SW 1271 (cell line): ENCODE measurements at regions not wholly inside any gene's neighbourhood (a gene's known extent, or its start where the extent isn't known, plus 50 kb on each side); places are given as distances from the start of the nearest gene placed in this dataset.
"Not testable (repeated sequence)": the region's sequence is repeated elsewhere in the genome, so short reads cannot be mapped to it uniquely, and the experiment has no call there.

Experiments
- DNase-seq, 2 experiments: peaks; one replicate each; lab custom pipeline; 2025; lab: John Stamatoyannopoulos, UW

GRCh38 chrX:5695971-5696370 is 532.7 kb downstream of the NLGN4X start:
- DNase-seq, result no peak

GRCh38 chrX:5683996-5684395 is 544.7 kb downstream of the NLGN4X start:
- no peak for DNase-seq

- no peak for DNase-seq
Observed at GRCh38 chrX:5681159-5681558, 547.5 kb downstream of the NLGN4X start.

GRCh38 chrX:5674036-5674435 is 554.6 kb downstream of the NLGN4X start:
- DNase-seq, result no peak

- no peak for DNase-seq
Observed at GRCh38 chrX:5672099-5672498, 556.6 kb downstream of the NLGN4X start.

GRCh38 chrX:5666689-5667088 is 562.0 kb downstream of the NLGN4X start:
- not testable (repeated sequence) for DNase-seq

GRCh38 chrX:5656544-5656943 is 572.1 kb downstream of the NLGN4X start:
- DNase-seq, result no peak

- DNase-seq, result no peak
Observed at GRCh38 chrX:5650904-5651303, 577.8 kb downstream of the NLGN4X start.

- no peak for DNase-seq
Observed at GRCh38 chrX:5648941-5649568, 579.6 kb downstream of the NLGN4X start.

GRCh38 chrX:5646818-5647217 is 581.8 kb downstream of the NLGN4X start:
- no peak for DNase-seq

GRCh38 chrX:5644776-5645175 is 583.9 kb downstream of the NLGN4X start:
- no peak for DNase-seq

GRCh38 chrX:5640071-5640470 is 588.6 kb downstream of the NLGN4X start:
- no peak for DNase-seq

- no peak for DNase-seq
Observed at GRCh38 chrX:5638572-5638971, 590.1 kb downstream of the NLGN4X start.

- no peak for DNase-seq
Observed at GRCh38 chrX:5632887-5633286, 595.8 kb downstream of the NLGN4X start.

GRCh38 chrX:5632061-5632614 is 596.5 kb downstream of the NLGN4X start:
- no peak for DNase-seq

- DNase-seq, result no peak
Observed at GRCh38 chrX:5617666-5618065, 611.0 kb downstream of the NLGN4X start.

GRCh38 chrX:5595570-5595969 is 633.1 kb downstream of the NLGN4X start:
- DNase-seq, result no peak

GRCh38 chrX:5586726-5587125 is 641.9 kb downstream of the NLGN4X start:
- DNase-seq, result no peak

GRCh38 chrX:5575407-5575806 is 653.3 kb downstream of the NLGN4X start:
- no peak for DNase-seq

- no peak for DNase-seq
Observed at GRCh38 chrX:5568934-5569333, 659.7 kb downstream of the NLGN4X start.

- no peak for DNase-seq
Observed at GRCh38 chrX:5559386-5559785, 669.3 kb downstream of the NLGN4X start.

GRCh38 chrX:5549512-5549911 is 679.2 kb downstream of the NLGN4X start:
- no peak for DNase-seq

GRCh38 chrX:5537098-5537497 is 691.6 kb downstream of the NLGN4X start:
- no peak for DNase-seq

GRCh38 chrX:5536261-5536660 is 692.4 kb downstream of the NLGN4X start:
- no peak for DNase-seq
